ENCODE measurements at regions not wholly inside any gene's neighbourhood (a gene's known extent, or its start where the extent isn't known, plus 50 kb on each side); places are given as distances from the start of the nearest gene placed in this dataset.
"Not testable (repeated sequence)": the region's sequence is repeated elsewhere in the genome, so short reads cannot be mapped to it uniquely, and the experiment has no call there.

- DNase-seq (ENCODE audit: low read depth, low spot score) = no peak
These were observed 872.2 kb downstream of the ANKRD7 start for GRCh38 chr7:119096683-119097082.

- DNase-seq (ENCODE audit: low read depth, low spot score) = not testable (repeated sequence)
These were observed 876.2 kb downstream of the ANKRD7 start for GRCh38 chr7:119100611-119101258.

- no peak for DNase-seq (ENCODE audit: low read depth, low spot score)
These were observed 877.8 kb downstream of the ANKRD7 start for GRCh38 chr7:119102291-119102690.

GRCh38 chr7:119105381-119105780 lies 880.9 kb downstream of the ANKRD7 start:
- DNase-seq (ENCODE audit: low read depth, low spot score) = no peak

GRCh38 chr7:119123326-119123725 lies 898.8 kb downstream of the ANKRD7 start:
- DNase-seq (ENCODE audit: low read depth, low spot score) = no peak

- no peak for DNase-seq (ENCODE audit: low read depth, low spot score)
These were observed 903.2 kb downstream of the ANKRD7 start for GRCh38 chr7:119127706-119128105.

- DNase-seq (ENCODE audit: low read depth, low spot score) = no peak
These were observed 907.9 kb downstream of the ANKRD7 start for GRCh38 chr7:119132436-119132835.

- DNase-seq (ENCODE audit: low read depth, low spot score) = no peak
These were observed 942.9 kb downstream of the ANKRD7 start for GRCh38 chr7:119167431-119167830.

- no peak for DNase-seq (ENCODE audit: low read depth, low spot score)
These were observed 947.5 kb downstream of the ANKRD7 start for GRCh38 chr7:119172043-119172442.

GRCh38 chr7:119175911-119176627 lies 951.6 kb downstream of the ANKRD7 start:
- DNase-seq (ENCODE audit: low read depth, low spot score) = peak; percentile 69

GRCh38 chr7:119177863-119178262 lies 953.4 kb downstream of the ANKRD7 start:
- no peak for DNase-seq (ENCODE audit: low read depth, low spot score)

GRCh38 chr7:119184124-119184788 lies 959.8 kb downstream of the ANKRD7 start:
- no peak for DNase-seq (ENCODE audit: low read depth, low spot score)

GRCh38 chr7:119196183-119196582 lies 971.7 kb downstream of the ANKRD7 start:
- no peak for DNase-seq (ENCODE audit: low read depth, low spot score)

- no peak for DNase-seq (ENCODE audit: low read depth, low spot score)
These were observed 972.8 kb downstream of the ANKRD7 start for GRCh38 chr7:119197172-119197876.

- DNase-seq (ENCODE audit: low read depth, low spot score) = peak; percentile 48
These were observed 973.5 kb downstream of the ANKRD7 start for GRCh38 chr7:119197877-119198527.

- no peak for DNase-seq (ENCODE audit: low read depth, low spot score)
These were observed 995.2 kb downstream of the ANKRD7 start for GRCh38 chr7:119219663-119220062.

GRCh38 chr7:119223930-119224329 lies 999.4 kb downstream of the ANKRD7 start:
- DNase-seq (ENCODE audit: low read depth, low spot score) = no peak

- no peak for DNase-seq (ENCODE audit: low read depth, low spot score)
These were observed 1004.0 kb downstream of the ANKRD7 start for GRCh38 chr7:119228482-119228881.

GRCh38 chr7:119232091-119232490 lies 1007.6 kb downstream of the ANKRD7 start:
- no peak for DNase-seq (ENCODE audit: low read depth, low spot score)

GRCh38 chr7:119233015-119233414 lies 1008.5 kb downstream of the ANKRD7 start:
- no peak for DNase-seq (ENCODE audit: low read depth, low spot score)

GRCh38 chr7:119252962-119253361 lies 1020.0 kb upstream of the KCND2 start:
- no peak for DNase-seq (ENCODE audit: low read depth, low spot score)

GRCh38 chr7:119254742-119255141 lies 1018.2 kb upstream of the KCND2 start:
- no peak for DNase-seq (ENCODE audit: low read depth, low spot score)

All from astrocyte of the hippocampus (primary cell).